Suprapubic skin (tissue), 4 donors: ENCODE measurements at regions not wholly inside any gene's neighbourhood (a gene's known extent, or its start where the extent isn't known, plus 50 kb on each side); places are given as distances from the start of the nearest gene placed in this dataset.

Experiments
- DNase-seq, 2 donors: peaks; one replicate each; pipeline ENCODE4 v3.0.0-alpha.2; 2019; ENCODE audit warnings: low spot score in 2 of 2
- H3K27ac ChIP-seq: fragments of 200-600 bp; sonication (generic); one replicate; pipeline ENCODE4 v1.5.1; 2019
- H3K27me3 ChIP-seq: fragments of 200-600 bp; sonication (generic); one replicate; pipeline ENCODE4 v1.5.1; 2019
- H3K36me3 ChIP-seq: fragments of 200-600 bp; sonication (generic); one replicate; pipeline ENCODE4 v1.5.1; 2019
- H3K4me1 ChIP-seq: fragments of 200-600 bp; sonication (generic); one replicate; pipeline ENCODE4 v1.5.1; 2019
- H3K4me3 ChIP-seq: fragments of 200-600 bp; sonication (generic); one replicate; pipeline ENCODE4 v1.5.1; 2019; ENCODE audit warnings: mild to moderate bottlenecking
- H3K9me3 ChIP-seq: fragments of 200-600 bp; sonication (generic); one replicate; pipeline ENCODE4 v1.5.1; 2019
- EP300 ChIP-seq: sonication (generic); formaldehyde crosslinking; IDR thresholded peaks from one replicate; pipeline ENCODE4 v1.6.1; 2017; ENCODE audit warnings: antibody characterized with exemption
- POLR2A ChIP-seq, 2 donors: fragments of 450-650 bp; IDR thresholded peaks; one replicate each; pipeline ENCODE4 v1.6.1; 2017; ENCODE audit warnings: antibody characterized with exemption in 2 of 2, mild to moderate bottlenecking in 2 of 2, moderate library complexity in 2 of 2
- POLR2AphosphoS5 ChIP-seq, 3 donors: sonication (generic); formaldehyde crosslinking; IDR thresholded peaks; one replicate each; pipeline ENCODE4 v1.6.1; 2017; ENCODE audit warnings: antibody characterized with exemption in 3 of 3
- WGBS: methylation state at CpG from one replicate; pipeline ENCODE4 v1.1.5; 2018; 5-methylcytosine and 5-hydroxymethylcytosine counted together
- TF ChIP-seq, protein P1 (sequence below), 2 donors: fragments of 200-600 bp in 1 of 2; fragments of 450-650 bp in 1 of 2; sonication (generic) in 1 of 2; IDR thresholded peaks; one replicate each; pipeline ENCODE4 v1.5.1; 2016 to 2019; ENCODE audit warnings: antibody characterized with exemption in 2 of 2, mild to moderate bottlenecking in 1 of 2, moderate library complexity in 1 of 2

DNA sequence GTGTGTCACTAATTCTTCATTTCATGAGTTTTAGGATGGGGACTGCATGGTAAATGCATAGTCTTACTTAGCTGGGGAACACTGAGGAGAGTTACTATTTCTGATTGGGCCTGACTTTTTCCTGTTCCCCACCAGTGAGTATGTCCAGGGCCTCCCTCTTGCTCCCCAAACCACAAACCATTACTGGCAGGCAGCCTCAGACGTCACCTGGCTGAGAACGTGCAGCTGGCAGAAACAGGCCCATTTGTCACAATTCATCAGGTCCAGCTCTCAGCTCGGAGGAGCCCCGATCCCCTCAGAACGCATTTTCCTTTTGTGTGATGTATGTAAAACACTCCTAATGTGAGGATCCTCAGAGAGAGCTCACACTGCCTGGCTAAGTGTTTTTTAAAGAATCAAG is 71.7 kb upstream of the SIX3 start:
- WGBS, result 35% methylated on average over 5 of the region's 5 CpGs
- DNase-seq, result no peak
- no peak overlapping the region for H3K4me3 ChIP-seq
- no peaks in the 10 kb centered on the region for H3K36me3 ChIP-seq
- no peaks in the 10 kb centered on the region for H3K9me3 ChIP-seq
- no peak overlapping the region for H3K27ac ChIP-seq
- TF ChIP-seq, protein P1, sequence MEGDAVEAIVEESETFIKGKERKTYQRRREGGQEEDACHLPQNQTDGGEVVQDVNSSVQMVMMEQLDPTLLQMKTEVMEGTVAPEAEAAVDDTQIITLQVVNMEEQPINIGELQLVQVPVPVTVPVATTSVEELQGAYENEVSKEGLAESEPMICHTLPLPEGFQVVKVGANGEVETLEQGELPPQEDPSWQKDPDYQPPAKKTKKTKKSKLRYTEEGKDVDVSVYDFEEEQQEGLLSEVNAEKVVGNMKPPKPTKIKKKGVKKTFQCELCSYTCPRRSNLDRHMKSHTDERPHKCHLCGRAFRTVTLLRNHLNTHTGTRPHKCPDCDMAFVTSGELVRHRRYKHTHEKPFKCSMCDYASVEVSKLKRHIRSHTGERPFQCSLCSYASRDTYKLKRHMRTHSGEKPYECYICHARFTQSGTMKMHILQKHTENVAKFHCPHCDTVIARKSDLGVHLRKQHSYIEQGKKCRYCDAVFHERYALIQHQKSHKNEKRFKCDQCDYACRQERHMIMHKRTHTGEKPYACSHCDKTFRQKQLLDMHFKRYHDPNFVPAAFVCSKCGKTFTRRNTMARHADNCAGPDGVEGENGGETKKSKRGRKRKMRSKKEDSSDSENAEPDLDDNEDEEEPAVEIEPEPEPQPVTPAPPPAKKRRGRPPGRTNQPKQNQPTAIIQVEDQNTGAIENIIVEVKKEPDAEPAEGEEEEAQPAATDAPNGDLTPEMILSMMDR (IDR thresholded peaks at IDR 0.05), result no peak
- TF ChIP-seq EP300 (no peak), POLR2AphosphoS5 (IDR thresholded peaks at IDR 0.05) (no peak), POLR2A (IDR thresholded peaks at IDR 0.05) (no peak)
- H3K4me1 ChIP-seq, result no peaks in the 10 kb centered on the region
- H3K27me3 ChIP-seq, result no peaks in the 10 kb centered on the region

DNA sequence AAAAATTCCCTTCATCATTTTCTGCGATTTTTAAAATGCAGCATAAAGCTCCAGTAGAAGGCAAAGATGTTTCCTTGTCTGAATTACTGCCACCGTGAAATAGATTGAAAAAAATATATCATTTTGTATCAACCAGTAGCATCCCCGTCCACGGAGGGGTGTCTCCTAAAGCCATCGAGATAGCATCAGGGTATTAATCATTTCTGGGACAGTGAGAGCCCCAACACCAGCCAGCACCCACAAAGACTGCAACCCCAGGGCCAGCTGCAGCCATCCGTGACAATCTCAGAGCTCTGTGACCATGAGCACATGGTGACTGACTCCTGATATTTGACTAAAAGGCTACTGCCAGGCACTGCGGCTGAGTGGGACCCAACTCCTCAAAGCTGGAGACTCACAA is 64.1 kb upstream of the SIX3 start:
- 63% methylated on average over 7 of the region's 7 CpGs for WGBS

GRCh38 chr2:44879269-44880124 is 62.0 kb upstream of the SIX3 start:
- Histone ChIP-seq H3K9me3 (no peaks in the 10 kb centered on the region), H3K27me3 (peaks cover 54% of the 10 kb centered on the region), H3K4me3 (no peak overlapping the region), H3K27ac (no peak overlapping the region), H3K36me3 (no peaks in the 10 kb centered on the region), H3K4me1 (no peaks in the 10 kb centered on the region)
- TF ChIP-seq EP300 (no peak), POLR2A (IDR thresholded peaks at IDR 0.05) (no peak), POLR2AphosphoS5 (IDR thresholded peaks at IDR 0.05) (no peak)
- TF ChIP-seq, protein P1 (IDR thresholded peaks at IDR 0.05), result no peak
- DNase-seq, result no peak
- WGBS, result 77% methylated on average over 18 of the region's 18 CpGs

More for the DNA sequence above, 64.1 kb upstream of the SIX3 start:
- H3K9me3 ChIP-seq, result no peaks in the 10 kb centered on the region
- peaks cover 42% of the 10 kb centered on the region for H3K27me3 ChIP-seq
- H3K36me3 ChIP-seq, result no peaks in the 10 kb centered on the region
- H3K4me1 ChIP-seq, result no peaks in the 10 kb centered on the region
- no peak for TF ChIP-seq POLR2A (IDR thresholded peaks at IDR 0.05)
- TF ChIP-seq, protein P1 (IDR thresholded peaks at IDR 0.05), result no peak
- no peak for TF ChIP-seq POLR2AphosphoS5 (IDR thresholded peaks at IDR 0.05)
- TF ChIP-seq EP300, result no peak
- H3K4me3 ChIP-seq, result no peak overlapping the region
- H3K27ac ChIP-seq, result no peak overlapping the region
- DNase-seq, result no peak

GRCh38 chr2:44880125-44880483 is 61.4 kb upstream of the SIX3 start:
- no peaks in the 10 kb centered on the region for H3K36me3 ChIP-seq
- no peaks in the 10 kb centered on the region for H3K4me1 ChIP-seq
- H3K9me3 ChIP-seq, result no peaks in the 10 kb centered on the region
- H3K27ac ChIP-seq, result no peak overlapping the region
- WGBS, result 66% methylated on average over 8 of the region's 8 CpGs
- DNase-seq, result no peak
- peaks cover 59% of the 10 kb centered on the region for H3K27me3 ChIP-seq
- TF ChIP-seq EP300, result no peak
- TF ChIP-seq POLR2A (IDR thresholded peaks at IDR 0.05), result no peak
- TF ChIP-seq, protein P1 (IDR thresholded peaks at IDR 0.05), result no peak
- TF ChIP-seq POLR2AphosphoS5 (IDR thresholded peaks at IDR 0.05), result no peak
- no peak overlapping the region for H3K4me3 ChIP-seq

- DNase-seq, result no peak
- Histone ChIP-seq H3K4me3 (no peak overlapping the region), H3K36me3 (no peaks in the 10 kb centered on the region), H3K27me3 (peaks cover 70% of the 10 kb centered on the region), H3K27ac (no peak overlapping the region), H3K9me3 (no peaks in the 10 kb centered on the region), H3K4me1 (no peaks in the 10 kb centered on the region)
- TF ChIP-seq POLR2A (IDR thresholded peaks at IDR 0.05) (no peak), POLR2AphosphoS5 (IDR thresholded peaks at IDR 0.05) (no peak), EP300 (no peak)
- TF ChIP-seq, protein P1 (IDR thresholded peaks at IDR 0.05), result no peak
Measured at GRCh38 chr2:44881856-44882255, 59.6 kb upstream of the SIX3 start.
